PC-3 (cell line): ENCODE measurements at regions not wholly inside any gene's neighbourhood (a gene's known extent, or its start where the extent isn't known, plus 50 kb on each side); places are given as distances from the start of the nearest gene placed in this dataset.

Experiments
- CTCF ChIP-seq: fragments of 300-600 bp; sonication (generic); conservative IDR thresholded peaks from 2 replicates; pipeline ENCODE4 v1.5.1; 2017; ENCODE audit warnings: antibody characterized with exemption, low read depth, mild to moderate bottlenecking, low read length
- EZH2phosphoT487 ChIP-seq: fragments of 300-600 bp; sonication (generic); IDR thresholded peaks from 2 replicates; pipeline ENCODE4 v1.6.1; 2018; ENCODE audit warnings: mild to moderate bottlenecking, antibody characterized with exemption, low read length, borderline replicate concordance

- TF ChIP-seq CTCF = no peak
- no peak for TF ChIP-seq EZH2phosphoT487
Measured at GRCh38 chr1:234730475-234730769, 120.4 kb upstream of the IRF2BP2 start.
